ENCODE measurements at regions not wholly inside any gene's neighbourhood (a gene's known extent, or its start where the extent isn't known, plus 50 kb on each side); places are given as distances from the start of the nearest gene placed in this dataset.

- DNase-seq (ENCODE audit: low spot score) (no peak), ATAC-seq (ENCODE audit: low FRiP score) (no peak)
- TF ChIP-seq, protein P1, sequence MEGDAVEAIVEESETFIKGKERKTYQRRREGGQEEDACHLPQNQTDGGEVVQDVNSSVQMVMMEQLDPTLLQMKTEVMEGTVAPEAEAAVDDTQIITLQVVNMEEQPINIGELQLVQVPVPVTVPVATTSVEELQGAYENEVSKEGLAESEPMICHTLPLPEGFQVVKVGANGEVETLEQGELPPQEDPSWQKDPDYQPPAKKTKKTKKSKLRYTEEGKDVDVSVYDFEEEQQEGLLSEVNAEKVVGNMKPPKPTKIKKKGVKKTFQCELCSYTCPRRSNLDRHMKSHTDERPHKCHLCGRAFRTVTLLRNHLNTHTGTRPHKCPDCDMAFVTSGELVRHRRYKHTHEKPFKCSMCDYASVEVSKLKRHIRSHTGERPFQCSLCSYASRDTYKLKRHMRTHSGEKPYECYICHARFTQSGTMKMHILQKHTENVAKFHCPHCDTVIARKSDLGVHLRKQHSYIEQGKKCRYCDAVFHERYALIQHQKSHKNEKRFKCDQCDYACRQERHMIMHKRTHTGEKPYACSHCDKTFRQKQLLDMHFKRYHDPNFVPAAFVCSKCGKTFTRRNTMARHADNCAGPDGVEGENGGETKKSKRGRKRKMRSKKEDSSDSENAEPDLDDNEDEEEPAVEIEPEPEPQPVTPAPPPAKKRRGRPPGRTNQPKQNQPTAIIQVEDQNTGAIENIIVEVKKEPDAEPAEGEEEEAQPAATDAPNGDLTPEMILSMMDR (IDR thresholded peaks at IDR 0.05): no peak
Measured at GRCh38 chr4:77437079-77437478, 168.5 kb upstream of the CXCL13 start.

DNA sequence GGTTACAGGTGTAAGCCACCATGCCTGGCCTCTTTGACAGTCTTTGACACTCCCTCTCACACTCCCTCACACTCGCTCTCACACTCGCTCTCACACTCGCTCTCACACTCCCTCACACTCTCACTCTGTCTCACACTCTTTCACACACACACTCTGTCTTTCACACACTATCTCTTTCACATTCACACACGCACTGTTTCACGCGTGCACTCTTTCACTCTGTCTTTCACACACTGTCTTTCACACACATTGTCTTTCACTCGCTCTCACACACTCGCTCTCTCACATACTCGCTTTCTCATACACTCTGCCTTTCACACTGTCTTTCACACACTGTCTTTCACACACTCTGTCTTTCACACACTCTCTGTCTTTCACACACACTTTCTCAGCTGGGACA lies 167.1 kb upstream of the CXCL13 start:
- no peak for DNase-seq (ENCODE audit: low spot score)
- no peak for ATAC-seq (ENCODE audit: low FRiP score)
- TF ChIP-seq, protein P1 (IDR thresholded peaks at IDR 0.05): no peak

GRCh38 chr4:77443941-77444340 lies 161.7 kb upstream of the CXCL13 start:
- DNase-seq (ENCODE audit: low spot score): no peak
- ATAC-seq (ENCODE audit: low FRiP score): peak; percentile 67
- TF ChIP-seq, protein P1 (IDR thresholded peaks at IDR 0.05): no peak

- ATAC-seq (ENCODE audit: low FRiP score): no peak
- TF ChIP-seq, protein P1 (IDR thresholded peaks at IDR 0.05): no peak
- no peak for DNase-seq (ENCODE audit: low spot score)
Measured at GRCh38 chr4:77445823-77446222, 159.8 kb upstream of the CXCL13 start.

- ATAC-seq (ENCODE audit: low FRiP score) (peak; percentile 30), DNase-seq (ENCODE audit: low spot score) (no peak)
- TF ChIP-seq, protein P1 (IDR thresholded peaks at IDR 0.05): no peak
Measured at GRCh38 chr4:77446601-77447000, 159.0 kb upstream of the CXCL13 start.

- DNase-seq (ENCODE audit: low spot score) (no peak), ATAC-seq (ENCODE audit: low FRiP score) (peak; percentile 77)
- TF ChIP-seq, protein P1 (IDR thresholded peaks at IDR 0.05): no peak
Measured at GRCh38 chr4:77449171-77449570, 156.4 kb upstream of the CXCL13 start.

DNA sequence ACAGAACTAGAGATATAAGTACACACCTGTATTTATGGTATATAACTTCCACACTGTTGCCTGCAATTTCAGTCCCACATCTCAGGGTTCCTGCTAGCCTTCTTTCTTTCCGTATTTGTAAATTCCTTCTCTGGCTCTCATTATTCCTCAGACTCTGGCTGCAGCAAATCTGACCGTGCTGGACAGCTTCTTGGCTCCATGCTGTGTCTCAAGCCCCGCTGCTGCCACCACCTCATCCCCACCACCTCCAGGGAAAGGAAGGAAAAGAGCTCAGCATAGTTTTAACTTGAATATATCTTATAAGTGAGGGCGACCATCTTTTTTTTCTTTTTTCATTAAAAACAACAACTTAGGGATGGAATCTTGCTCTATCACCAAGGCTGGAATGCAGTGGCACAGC lies 155.6 kb upstream of the CXCL13 start:
- ATAC-seq (ENCODE audit: low FRiP score) (no peak), DNase-seq (ENCODE audit: low spot score) (no peak)
- TF ChIP-seq, protein P1 (IDR thresholded peaks at IDR 0.05): no peak
